PC-3 (cell line): ENCODE measurements at regions not wholly inside any gene's neighbourhood (a gene's known extent, or its start where the extent isn't known, plus 50 kb on each side); places are given as distances from the start of the nearest gene placed in this dataset.

Experiments used
- ATAC-seq: fragments of 200-7000 bp; cut with Tn5 transposase; 2 replicates; pipeline ENCODE4 v1.9.1; 2020; ENCODE audit warnings: mild to moderate bottlenecking, moderate library complexity
- BruUV-seq: library from RNA; stranded (reverse); fragments of 400-500 nt; replicated peaks from 2 replicates; lab custom pipeline; 2021; lab: Mats Ljungman, UMichigan
- CTCF ChIA-PET: fragments of 300-600 bp; sonication (Branson Sonifier 250); formaldehyde crosslinking; loops from one replicate; lab custom pipeline; 2022; ENCODE audit warnings: antibody characterized with exemption; lab: Charles Lee
- POLR2A ChIA-PET: fragments of 300-600 bp; sonication (Branson Sonifier 250); formaldehyde crosslinking; loops from one replicate; lab custom pipeline; 2022; ENCODE audit warnings: antibody characterized with exemption; ENCODE audit not compliant: unreplicated experiment; lab: Charles Lee
- DNase-seq: peaks from one replicate; pipeline ENCODE4 v3.0.0-alpha.2; 2015
- H2AFZ ChIP-seq: fragments of 300-600 bp; sonication (generic); 2 replicates; pipeline ENCODE4 v1.6.0; 2016; ENCODE audit warnings: antibody characterized with exemption, low read length
- H3F3A ChIP-seq: fragments of 300-600 bp; sonication (generic); one replicate; pipeline ENCODE4 v1.6.0; 2017; ENCODE audit warnings: antibody characterized with exemption, low read length, control low read depth, mild to moderate bottlenecking; ENCODE audit not compliant: unreplicated experiment
- H3K27ac ChIP-seq: fragments of 300-600 bp; sonication (generic); 2 replicates; pipeline ENCODE4 v1.5.1; 2016; ENCODE audit warnings: mild to moderate bottlenecking, low read length
- H3K27me3 ChIP-seq: fragments of 300-600 bp; sonication (generic); 2 replicates; pipeline ENCODE4 v1.6.1; 2016; ENCODE audit warnings: low read length, mixed read lengths
- H3K36me3 ChIP-seq: fragments of 300-600 bp; sonication (generic); 2 replicates; pipeline ENCODE4 v1.6.1; 2016; ENCODE audit warnings: low read depth, mixed run types, low read length, mixed read lengths
- H3K4me1 ChIP-seq: fragments of 300-600 bp; sonication (generic); 2 replicates; pipeline ENCODE4 v1.5.1; 2016; ENCODE audit warnings: low read length; ENCODE audit not compliant: insufficient read depth
- H3K4me2 ChIP-seq: fragments of 300-600 bp; sonication (generic); 2 replicates; pipeline ENCODE4 v1.6.0; 2016; ENCODE audit warnings: low read length
- H3K4me3 ChIP-seq: fragments of 300-600 bp; sonication (generic); 2 replicates; pipeline ENCODE4 v1.5.1; 2016; ENCODE audit warnings: mild to moderate bottlenecking, low read length, mixed read lengths
- H3K79me2 ChIP-seq: fragments of 300-600 bp; sonication (generic); 2 replicates; pipeline ENCODE4 v1.6.1; 2017; ENCODE audit warnings: low read length, mixed read lengths
- H3K9ac ChIP-seq: fragments of 300-600 bp; sonication (generic); 2 replicates; pipeline ENCODE4 v1.6.0; 2016; ENCODE audit warnings: mild to moderate bottlenecking, low read length
- H3K9me2 ChIP-seq: fragments of 300-600 bp; sonication (generic); replicated peaks from 2 replicates; pipeline ENCODE4 v1.6.1; 2016; ENCODE audit warnings: mixed run types, low read length, mixed read lengths
- H3K9me3 ChIP-seq: fragments of 300-600 bp; sonication (generic); 2 replicates; pipeline ENCODE4 v1.6.1; 2016; ENCODE audit warnings: low read length, mixed read lengths
- H4K20me1 ChIP-seq: fragments of 300-600 bp; sonication (generic); 2 replicates; pipeline ENCODE4 v1.6.1; 2016; ENCODE audit warnings: low read length, mixed read lengths
- CTCF ChIP-seq: fragments of 300-600 bp; sonication (generic); conservative IDR thresholded peaks from 2 replicates; pipeline ENCODE4 v1.5.1; 2017; ENCODE audit warnings: antibody characterized with exemption, low read depth, mild to moderate bottlenecking, low read length
- EZH2 ChIP-seq: fragments of 300-600 bp; sonication (generic); IDR thresholded peaks from one replicate; pipeline ENCODE4 v1.6.1; 2017; ENCODE audit warnings: antibody characterized with exemption, mild to moderate bottlenecking, low read length; ENCODE audit not compliant: unreplicated experiment
- EZH2phosphoT487 ChIP-seq: fragments of 300-600 bp; sonication (generic); IDR thresholded peaks from 2 replicates; pipeline ENCODE4 v1.6.1; 2018; ENCODE audit warnings: mild to moderate bottlenecking, antibody characterized with exemption, low read length, borderline replicate concordance
- intact Hi-C: fragments of 100-400 bp; cut with micrococcal nuclease; formaldehyde crosslinking; loops from 2 replicates; pipeline ENCODE4 v1.9.0; 2023

GRCh38 chr1:109821831-109822745 lies 58.4 kb upstream of the EPS8L3 start:
- POLR2A ChIA-PET, result no interaction called here
- no peaks in the 10 kb centered on the region for H3K36me3 ChIP-seq
- DNase-seq, result peak; percentile 44
- no peak overlapping the region for H3K4me3 ChIP-seq
- peaks cover 36% of the 10 kb centered on the region for H3K4me1 ChIP-seq
- no peak overlapping the region for H3K9ac ChIP-seq
- H3K27ac ChIP-seq, result 0 out of 2 replicates have a peak overlapping the region, but pooled peaks have one; percentile 7
- no peaks in the 10 kb centered on the region for H3K9me2 ChIP-seq
- TF ChIP-seq CTCF, result no peak
- no peak for TF ChIP-seq EZH2phosphoT487
- no peak for TF ChIP-seq EZH2
- intact Hi-C loops, result no loop called here
- 0 out of 2 replicates have a peak overlapping the region, but pooled peaks have one; percentile 1 for H3K4me2 ChIP-seq
- no TSS peak for BruUV-seq
- H3K27me3 ChIP-seq, result no peaks in the 10 kb centered on the region
- CTCF ChIA-PET, result interaction anchor here (1.0 kb wide), 1 partner anchor 162 kb away, joined by 3 read pairs; the partner anchor contains the start of gene AHCYL1
- ATAC-seq, result peak; percentile 13; the same call in 1 of the 2 replicates
- H3F3A ChIP-seq, result no peaks in the 10 kb centered on the region
- no peak overlapping the region for H2AFZ ChIP-seq
- no peaks in the 10 kb centered on the region for H4K20me1 ChIP-seq
- no peaks in the 10 kb centered on the region for H3K9me3 ChIP-seq
- no peaks in the 10 kb centered on the region for H3K79me2 ChIP-seq

- Histone ChIP-seq H3K4me2 (no peak overlapping the region), H3K9me2 (no peaks in the 10 kb centered on the region), H2AFZ (peak overlapping the region; percentile 44; the same call in 1 of the 2 replicates), H3K4me1 (peaks cover 34% of the 10 kb centered on the region), H4K20me1 (no peaks in the 10 kb centered on the region), H3K27ac (0 out of 2 replicates have a peak overlapping the region, but pooled peaks have one; percentile 7), H3K4me3 (no peak overlapping the region), H3K27me3 (no peaks in the 10 kb centered on the region), H3F3A (no peaks in the 10 kb centered on the region), H3K36me3 (no peaks in the 10 kb centered on the region), H3K9ac (no peak overlapping the region), H3K9me3 (no peaks in the 10 kb centered on the region), H3K79me2 (no peaks in the 10 kb centered on the region)
- ATAC-seq (peak; percentile 78), DNase-seq (peak; percentile 81)
- ChIA-PET CTCF (interaction anchor here (1.0 kb wide), 1 partner anchor 163 kb away, joined by 3 read pairs; the partner anchor contains the start of gene AHCYL1), POLR2A (no interaction called here)
- TF ChIP-seq EZH2 (no peak), EZH2phosphoT487 (no peak), CTCF (no peak)
- intact Hi-C loops, result no loop called here
- BruUV-seq, result no TSS peak
These were observed 57.5 kb upstream of the EPS8L3 start for GRCh38 chr1:109821221-109821669.
